ENCODE measurements at regions not wholly inside any gene's neighbourhood (a gene's known extent, or its start where the extent isn't known, plus 50 kb on each side); places are given as distances from the start of the nearest gene placed in this dataset.
"Not testable (repeated sequence)": the region's sequence is repeated elsewhere in the genome, so short reads cannot be mapped to it uniquely, and the experiment has no call there.

GRCh38 chr5:166262395-166262794, 2029.0 kb upstream of the WWC1 start:
- TF ChIP-seq POLR2A (IDR thresholded peaks at IDR 0.05; ENCODE audit: low read length), result no peak
- TF ChIP-seq GATA1 (IDR thresholded peaks at IDR 0.05; ENCODE audit: low read depth, low read length), result no peak
- DNase-seq, result no peak

GRCh38 chr5:166267907-166268306, 2023.5 kb upstream of the WWC1 start:
- TF ChIP-seq POLR2A (IDR thresholded peaks at IDR 0.05; ENCODE audit: low read length), result no peak
- TF ChIP-seq GATA1 (IDR thresholded peaks at IDR 0.05; ENCODE audit: low read depth, low read length), result no peak

DNA sequence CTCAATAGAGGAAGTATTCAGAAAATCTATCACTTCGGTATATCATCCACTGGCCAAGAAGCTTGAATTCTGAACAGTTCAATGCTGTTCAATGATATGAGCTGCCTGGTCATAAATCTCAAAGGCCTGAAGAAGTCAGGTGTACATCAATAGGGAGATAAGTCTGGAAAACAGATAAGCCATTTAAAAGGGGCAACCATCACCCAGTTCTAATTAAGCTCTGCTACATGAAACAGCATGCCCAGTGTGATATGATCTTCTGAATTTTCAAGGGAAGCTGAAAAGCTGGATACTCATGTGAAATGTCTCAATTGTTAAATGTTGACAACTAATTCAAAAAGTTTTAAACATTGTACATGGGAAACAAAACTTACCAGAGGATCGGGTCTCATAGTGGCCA, 2020.7 kb upstream of the WWC1 start:
- no peak for DNase-seq
- no peak for TF ChIP-seq POLR2A (IDR thresholded peaks at IDR 0.05; ENCODE audit: low read length)

More at GRCh38 chr5:166267907-166268306, 2023.5 kb upstream of the WWC1 start:
- no peak for DNase-seq

- TF ChIP-seq POLR2A (IDR thresholded peaks at IDR 0.05; ENCODE audit: low read length) (no peak), GATA1 (IDR thresholded peaks at IDR 0.05; ENCODE audit: low read depth, low read length) (no peak)
- DNase-seq, result no peak
Measured at GRCh38 chr5:166276006-166276405, 2015.4 kb upstream of the WWC1 start.

DNA sequence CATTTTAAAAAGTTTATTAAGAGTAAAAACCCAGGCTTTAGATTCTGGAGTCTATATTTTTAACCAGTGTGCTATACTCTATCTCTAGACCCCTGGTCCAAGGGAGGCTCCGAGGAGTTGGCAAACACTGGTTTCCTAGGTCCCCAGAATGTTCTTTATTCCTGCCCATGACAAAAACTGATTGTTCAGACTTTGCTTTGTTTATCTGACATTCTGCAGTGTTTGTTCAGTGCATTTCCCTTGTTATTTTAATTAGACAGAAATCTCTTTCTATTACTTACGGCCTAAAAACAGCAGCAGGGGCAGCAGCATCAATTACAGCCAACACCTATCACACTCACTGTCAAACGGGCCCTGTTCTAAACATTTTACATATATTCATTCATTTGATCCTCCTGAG, 2011.6 kb upstream of the WWC1 start:
- no peak for DNase-seq
- TF ChIP-seq POLR2A (IDR thresholded peaks at IDR 0.05; ENCODE audit: low read length), result no peak
- TF ChIP-seq GATA1 (IDR thresholded peaks at IDR 0.05; ENCODE audit: low read depth, low read length), result no peak

DNA sequence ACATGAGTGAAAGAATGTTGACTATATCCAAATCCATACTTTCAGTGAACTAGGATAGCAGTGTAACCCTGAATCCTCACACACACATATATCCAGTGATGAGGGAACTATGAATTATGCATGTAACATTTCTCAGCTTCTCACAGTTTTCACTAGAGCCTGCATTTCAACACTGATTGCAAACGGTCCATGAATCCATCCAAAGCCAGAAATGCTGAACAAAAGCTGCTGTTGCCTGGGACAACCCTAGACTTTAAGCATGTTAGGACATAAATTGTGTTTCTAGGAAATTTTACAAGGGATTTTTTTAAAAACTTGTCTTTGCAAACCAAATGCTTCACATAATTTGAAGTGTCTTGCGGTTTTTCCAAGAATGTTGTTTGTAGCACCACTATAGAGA, 2010.0 kb upstream of the WWC1 start:
- TF ChIP-seq GATA1 (IDR thresholded peaks at IDR 0.05; ENCODE audit: low read depth, low read length) (no peak), POLR2A (IDR thresholded peaks at IDR 0.05; ENCODE audit: low read length) (no peak)

GRCh38 chr5:166282939-166283338, 2008.5 kb upstream of the WWC1 start:
- no peak for TF ChIP-seq POLR2A (IDR thresholded peaks at IDR 0.05; ENCODE audit: low read length)
- TF ChIP-seq GATA1 (IDR thresholded peaks at IDR 0.05; ENCODE audit: low read depth, low read length), result no peak

More for the DNA sequence above, 2010.0 kb upstream of the WWC1 start:
- no peak for DNase-seq

GRCh38 chr5:166285361-166285760, 2006.1 kb upstream of the WWC1 start:
- TF ChIP-seq POLR2A (IDR thresholded peaks at IDR 0.05; ENCODE audit: low read length), result no peak
- no peak for DNase-seq

More at GRCh38 chr5:166282939-166283338, 2008.5 kb upstream of the WWC1 start:
- no peak for DNase-seq

- DNase-seq, result no peak
- no peak for TF ChIP-seq GATA1 (IDR thresholded peaks at IDR 0.05; ENCODE audit: low read depth, low read length)
- no peak for TF ChIP-seq POLR2A (IDR thresholded peaks at IDR 0.05; ENCODE audit: low read length)
Measured at GRCh38 chr5:166286832-166287231, 2004.6 kb upstream of the WWC1 start.

- TF ChIP-seq GATA1 (IDR thresholded peaks at IDR 0.05; ENCODE audit: low read depth, low read length), result no peak
- TF ChIP-seq POLR2A (IDR thresholded peaks at IDR 0.05; ENCODE audit: low read length), result no peak
- no peak for DNase-seq
Measured at GRCh38 chr5:166287866-166288265, 2003.6 kb upstream of the WWC1 start.

DNA sequence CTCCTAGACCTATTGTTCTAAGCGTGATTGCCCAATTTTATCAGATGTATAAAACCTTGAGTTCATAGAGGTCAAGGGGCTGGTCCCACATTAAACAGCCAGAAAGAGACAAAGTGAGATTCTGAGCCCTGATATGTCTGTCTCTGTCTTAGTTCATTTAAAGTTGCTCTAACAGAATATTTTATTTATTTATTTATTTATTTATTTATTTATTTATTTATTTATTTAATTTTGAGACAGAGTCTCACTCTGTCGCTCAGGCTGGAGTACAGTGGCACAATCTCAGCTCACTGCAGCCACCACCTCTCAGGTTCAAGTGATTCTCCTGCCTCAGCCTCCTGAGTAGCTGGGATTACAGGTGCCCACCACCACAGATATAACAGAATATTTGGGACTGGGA, 1999.6 kb upstream of the WWC1 start:
- not testable (repeated sequence) for DNase-seq

DNA sequence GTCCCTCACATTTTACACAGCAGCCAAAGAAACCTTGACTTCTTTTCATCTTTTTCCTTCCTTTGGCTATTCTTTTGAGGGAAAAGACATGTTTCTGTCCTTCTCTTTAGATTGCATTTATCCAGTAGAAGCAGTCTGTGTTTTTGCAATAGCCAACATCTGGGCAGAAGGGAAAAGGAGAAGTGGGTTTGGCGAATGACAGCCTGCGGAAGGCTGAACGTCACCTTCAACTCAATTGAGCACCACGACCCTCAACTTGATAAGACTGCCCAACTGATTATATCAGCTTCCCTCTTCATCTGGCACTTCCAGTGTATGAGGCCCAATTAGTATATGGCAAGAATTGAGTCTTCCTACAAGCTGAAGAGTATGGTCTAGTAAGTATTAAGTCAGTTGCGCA, 1997.6 kb upstream of the WWC1 start:
- no peak for DNase-seq
- TF ChIP-seq GATA1 (IDR thresholded peaks at IDR 0.05; ENCODE audit: low read depth, low read length) (no peak), POLR2A (IDR thresholded peaks at IDR 0.05; ENCODE audit: low read length) (no peak)

DNA sequence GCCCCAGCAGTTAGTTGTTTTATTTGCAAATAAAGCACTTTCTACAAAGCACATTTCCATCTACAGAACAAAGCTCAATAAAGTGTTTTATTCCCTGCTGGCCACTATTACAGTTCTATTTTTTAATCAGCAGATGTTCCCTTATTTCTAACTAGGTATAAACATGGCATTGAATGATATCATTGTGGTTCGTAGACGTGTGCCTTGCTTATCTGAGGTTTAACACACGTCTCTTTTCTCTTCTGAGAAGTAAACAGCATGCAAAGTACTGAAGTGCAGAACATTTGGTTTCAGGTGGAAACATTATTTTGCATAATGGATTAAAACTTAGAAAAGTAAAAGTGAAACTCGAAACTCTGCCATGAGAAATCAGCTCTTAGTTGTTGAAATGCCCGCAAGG, 1989.3 kb upstream of the WWC1 start:
- no peak for DNase-seq
- TF ChIP-seq GATA1 (IDR thresholded peaks at IDR 0.05; ENCODE audit: low read depth, low read length) (no peak), POLR2A (IDR thresholded peaks at IDR 0.05; ENCODE audit: low read length) (no peak)

GRCh38 chr5:166317425-166317824, 1974.0 kb upstream of the WWC1 start:
- DNase-seq, result no peak
- TF ChIP-seq GATA1 (IDR thresholded peaks at IDR 0.05; ENCODE audit: low read depth, low read length) (no peak), POLR2A (IDR thresholded peaks at IDR 0.05; ENCODE audit: low read length) (no peak)

GRCh38 chr5:166320920-166321480, 1970.4 kb upstream of the WWC1 start:
- no peak for DNase-seq
- TF ChIP-seq POLR2A (IDR thresholded peaks at IDR 0.05; ENCODE audit: low read length), result no peak
- TF ChIP-seq GATA1 (IDR thresholded peaks at IDR 0.05; ENCODE audit: low read depth, low read length), result no peak

- TF ChIP-seq POLR2A (IDR thresholded peaks at IDR 0.05; ENCODE audit: low read length), result no peak
- no peak for TF ChIP-seq GATA1 (IDR thresholded peaks at IDR 0.05; ENCODE audit: low read depth, low read length)
- no peak for DNase-seq
Measured at GRCh38 chr5:166324372-166324771, 1967.1 kb upstream of the WWC1 start.
